IMR-90 (cell line): ENCODE measurements at regions not wholly inside any gene's neighbourhood (a gene's known extent, or its start where the extent isn't known, plus 50 kb on each side); places are given as distances from the start of the nearest gene placed in this dataset.

Experiments
- ATAC-seq: fragments of 200-7000 bp; cut with Tn5 transposase; 2 replicates; pipeline ENCODE4 v1.9.1; 2020; ENCODE audit warnings: low read depth, mild to moderate bottlenecking, moderate library complexity
- BruUV-seq: library from RNA; stranded (reverse); fragments of 400-500 nt; replicated peaks from 2 replicates; lab custom pipeline; 2021; lab: Mats Ljungman, UMichigan
- CTCF ChIA-PET: fragments of 300-600 bp; formaldehyde crosslinking; extraction: SDS; loops from one replicate; lab custom pipeline; 2021; ENCODE audit warnings: antibody characterized with exemption; lab: Yijun Ruan, JAX
- POLR2A ChIA-PET: fragments of 300-600 bp; sonication (Branson Sonifier 250); formaldehyde crosslinking; loops from one replicate; lab custom pipeline; 2022; ENCODE audit warnings: antibody characterized with exemption; ENCODE audit not compliant: unreplicated experiment; lab: Charles Lee
- DNase-seq: peaks from one replicate; pipeline ENCODE4 v3.0.0; 2013
- H2AFZ ChIP-seq: replicated peaks from 2 replicates; pipeline ENCODE3; 2013; ENCODE audit warnings: low read length, mild to moderate bottlenecking; ENCODE audit not compliant: poor library complexity
- H2AK5ac ChIP-seq: 2 replicates; pipeline ENCODE4 v1.6.1; 2013; ENCODE audit warnings: low read depth, low read length, inconsistent platforms
- H2AK9ac ChIP-seq: replicated peaks from 2 replicates; pipeline ENCODE3; 2013; ENCODE audit warnings: mild to moderate bottlenecking, low read depth, low read length, moderate library complexity; ENCODE audit not compliant: poor library complexity
- H2BK120ac ChIP-seq: 2 replicates; pipeline ENCODE4 v1.6.1; 2013; ENCODE audit warnings: low read depth, low read length, inconsistent platforms
- H2BK15ac ChIP-seq: 3 replicates; pipeline ENCODE4 v1.6.1; 2013; ENCODE audit warnings: low read depth, low read length, inconsistent platforms
- H2BK20ac ChIP-seq: 2 replicates; pipeline ENCODE4 v1.6.1; 2013; ENCODE audit warnings: low read depth, mild to moderate bottlenecking, inconsistent platforms, low read length, moderate library complexity
- H2BK5ac ChIP-seq: 2 replicates; pipeline ENCODE4 v1.6.1; 2013; ENCODE audit warnings: mild to moderate bottlenecking, low read depth, low read length, inconsistent platforms; ENCODE audit not compliant: poor library complexity, severe bottlenecking
- H3K14ac ChIP-seq: replicated peaks from 2 replicates; pipeline ENCODE4 v1.6.1; 2013; ENCODE audit warnings: low read depth, low read length, inconsistent platforms
- H3K18ac ChIP-seq: 2 replicates; pipeline ENCODE4 v1.6.1; 2013; ENCODE audit warnings: low read depth, low read length, control low read depth
- H3K23ac ChIP-seq: 2 replicates; pipeline ENCODE4 v1.6.1; 2013; ENCODE audit warnings: low read depth, low read length, inconsistent platforms
- H3K27ac ChIP-seq: 2 replicates; pipeline ENCODE4 v1.5.1; 2013; ENCODE audit warnings: mild to moderate bottlenecking, control low read depth, low read length; ENCODE audit not compliant: insufficient read depth
- H3K27me3 ChIP-seq: 2 replicates; pipeline ENCODE4 v1.6.1; 2013; ENCODE audit warnings: low read length; ENCODE audit not compliant: control insufficient read depth, insufficient read depth
- H3K36me3 ChIP-seq: 2 replicates; pipeline ENCODE4 v1.6.1; 2013; ENCODE audit warnings: low read length, mixed read lengths; ENCODE audit not compliant: control insufficient read depth, insufficient read depth
- H3K4ac ChIP-seq: 2 replicates; pipeline ENCODE4 v1.6.1; 2013; ENCODE audit warnings: low read depth, low read length, inconsistent platforms
- H3K4me1 ChIP-seq: 2 replicates; pipeline ENCODE4 v1.6.1; 2013; ENCODE audit warnings: low read length, mixed read lengths; ENCODE audit not compliant: control insufficient read depth, insufficient read depth
- H3K4me2 ChIP-seq: 2 replicates; pipeline ENCODE4 v1.6.1; 2013; ENCODE audit warnings: low read depth, mild to moderate bottlenecking, control low read depth, low read length, moderate library complexity
- H3K4me3 ChIP-seq: 2 replicates; pipeline ENCODE4 v1.5.1; 2013; ENCODE audit warnings: low read depth, mild to moderate bottlenecking, control low read depth, low read length, moderate library complexity; ENCODE audit not compliant: insufficient read depth
- H3K56ac ChIP-seq: 2 replicates; pipeline ENCODE4 v1.6.1; 2013; ENCODE audit warnings: low read length, inconsistent platforms; ENCODE audit not compliant: insufficient read depth; ENCODE audit errors: extremely low read depth
- H3K79me1 ChIP-seq, 2 experiments: 2 replicates each; pipeline ENCODE4 v1.6.1; 2013; ENCODE audit warnings: low read length in 2 of 2, inconsistent platforms in 1 of 2, low read depth in 1 of 2
- H3K9ac ChIP-seq: 2 replicates; pipeline ENCODE4 v1.6.1; 2013; ENCODE audit warnings: low read depth, low read length, control low read depth
- H3K9me1 ChIP-seq: 2 replicates; pipeline ENCODE4 v1.6.1; 2013; ENCODE audit warnings: low read length, inconsistent platforms; ENCODE audit not compliant: insufficient read depth
- H3K9me3 ChIP-seq: 2 replicates; pipeline ENCODE4 v1.6.1; 2013; ENCODE audit warnings: low read length; ENCODE audit not compliant: control insufficient read depth, insufficient read depth
- H4K20me1 ChIP-seq: 2 replicates; pipeline ENCODE4 v1.6.1; 2013; ENCODE audit warnings: low read length, inconsistent platforms; ENCODE audit not compliant: insufficient read depth
- H4K5ac ChIP-seq: 2 replicates; pipeline ENCODE4 v1.6.1; 2013; ENCODE audit warnings: mild to moderate bottlenecking, low read depth, low read length, control low read depth
- H4K8ac ChIP-seq, 2 experiments: 2 replicates each; pipeline ENCODE4 v1.6.1; 2013; ENCODE audit warnings: low read depth in 2 of 2, low read length in 2 of 2, control low read depth in 1 of 2, inconsistent platforms in 1 of 2
- H4K91ac ChIP-seq: 2 replicates; pipeline ENCODE4 v1.6.1; 2013; ENCODE audit warnings: low read depth, low read length, inconsistent platforms; ENCODE audit not compliant: insufficient read depth
- RAD21 ChIP-seq: IDR thresholded peaks from 2 replicates; pipeline ENCODE4 v1.6.1; 2012; ENCODE audit warnings: low read length, improper control_type of control experiment
- RFX5 ChIP-seq: IDR thresholded peaks from 2 replicates; pipeline ENCODE4 v1.8.0; 2012; ENCODE audit warnings: low read depth, mild to moderate bottlenecking, low read length, moderate library complexity
- whole genome bisulfite sequencing, 2 experiments: methylation state at CpG; one replicate each; pipeline versions ENCODE4 v1.1.5 to v1.1.7; 2013; ENCODE audit warnings: missing lambda C conversion rate in 2 of 2; ENCODE audit not compliant: insufficient read length in 1 of 2; ENCODE audit errors: extremely low coverage in 2 of 2; 5-methylcytosine and 5-hydroxymethylcytosine counted together
- dilution Hi-C: fragments of 300-500 bp; cut with HindIII; formaldehyde crosslinking; loops from one replicate; pipeline ENCODE4 v1.14.3; 2018; ENCODE audit warnings: low sequenced_read_pairs; ENCODE audit not compliant: unreplicated experiment
- in situ Hi-C: fragments of 300-500 bp; cut with MboI; formaldehyde crosslinking; loops from 3 replicates; pipeline ENCODE4 v1.14.3; 2019; ENCODE audit warnings: low sequenced_read_pairs, inconsistent platforms, mixed read lengths
- intact Hi-C: fragments of 100-400 bp; cut with micrococcal nuclease; formaldehyde crosslinking; loops from 2 replicates; pipeline ENCODE4 v1.10.0; 2022

- H3K36me3 ChIP-seq, result no peaks in the 10 kb centered on the region
- H3K4me3 ChIP-seq, result no peak overlapping the region
- 50% methylated on average over 1 of the region's 5 CpGs; no CpG with 5 or more reads in 1 of the 2 experiments for WGBS, 2 experiments
- CTCF ChIA-PET, result no interaction called here
- no peaks in the 10 kb centered on the region for H3K9me1 ChIP-seq
- no peak overlapping the region for H2AFZ ChIP-seq
- H2BK20ac ChIP-seq, result no peak overlapping the region
- intact Hi-C loops, result no loop called here
- H3K4ac ChIP-seq, result no peak overlapping the region
- H4K5ac ChIP-seq, result no peak overlapping the region
- no peak overlapping the region for H2BK15ac ChIP-seq
- H3K4me2 ChIP-seq, result no peak overlapping the region
- H3K27ac ChIP-seq, result no peak overlapping the region
- no peaks in the 10 kb centered on the region for H4K20me1 ChIP-seq
- no peak overlapping the region for H3K18ac ChIP-seq
- POLR2A ChIA-PET, result no interaction called here
- H3K9ac ChIP-seq, result no peak overlapping the region
- no peak overlapping the region for H2BK120ac ChIP-seq
- no peaks in the 10 kb centered on the region for H3K27me3 ChIP-seq
- H3K23ac ChIP-seq, result no peak overlapping the region
- H3K4me1 ChIP-seq, result no peaks in the 10 kb centered on the region
- H3K14ac ChIP-seq, result no peak overlapping the region
- in situ Hi-C loops, result no loop called here
- no peak for TF ChIP-seq RAD21
- TF ChIP-seq RFX5, result no peak
- H3K56ac ChIP-seq, result no peak overlapping the region
- no peak overlapping the region for H2BK5ac ChIP-seq
- no peak overlapping the region for H2AK9ac ChIP-seq
- no TSS peak for BruUV-seq
- ATAC-seq, result no peak
- no peak overlapping the region for H4K91ac ChIP-seq
- H3K9me3 ChIP-seq, result no peaks in the 10 kb centered on the region
- no peak for DNase-seq
- H2AK5ac ChIP-seq, result no peak overlapping the region
- dilution Hi-C loops, result no loop called here
- H3K79me1 ChIP-seq, result no peaks in the 10 kb centered on the region
- H4K8ac ChIP-seq, result no peak overlapping the region
Measured at GRCh38 chr18:39586741-39587140, 2021.1 kb upstream of the CELF4 start.
